ENCODE measurements at regions not wholly inside any gene's neighbourhood (a gene's known extent, or its start where the extent isn't known, plus 50 kb on each side); places are given as distances from the start of the nearest gene placed in this dataset.

DNA sequence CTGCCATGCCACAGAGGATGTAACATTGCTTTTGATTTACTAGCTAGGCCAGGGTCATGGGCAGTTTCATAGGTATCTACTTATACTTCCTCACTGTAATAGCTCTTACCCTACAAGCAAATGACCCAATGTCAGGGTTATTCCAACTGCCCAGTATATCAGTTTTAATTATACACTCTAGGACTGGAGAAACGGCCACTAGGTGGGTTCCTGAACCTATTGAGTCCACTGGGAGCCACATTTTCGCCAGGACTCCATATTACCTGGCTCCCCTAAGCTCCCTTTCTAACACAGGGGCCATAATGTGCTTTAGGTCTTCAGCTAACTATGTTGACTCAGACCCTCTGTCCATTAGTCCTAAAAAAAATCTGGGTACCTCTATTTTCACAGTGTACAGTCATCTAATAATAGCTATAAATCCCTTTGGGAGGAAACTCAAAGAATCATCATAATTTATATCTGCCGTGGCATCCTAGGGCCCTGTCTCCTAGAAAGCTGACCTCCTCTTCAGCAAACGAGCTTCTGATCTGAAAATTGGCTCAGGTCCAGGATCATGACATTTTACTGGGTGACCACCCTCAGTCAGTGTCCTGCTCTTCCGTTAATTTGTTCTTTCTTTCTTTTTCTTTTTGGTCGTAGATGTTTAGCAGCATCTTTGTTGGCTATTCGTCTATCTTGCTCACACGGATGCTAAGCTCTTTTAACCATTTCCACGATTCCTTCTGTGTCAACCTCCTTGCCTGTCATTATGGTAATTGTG, 244.3 kb downstream of the FAM76B start:
- DNase-seq: no peak

DNA sequence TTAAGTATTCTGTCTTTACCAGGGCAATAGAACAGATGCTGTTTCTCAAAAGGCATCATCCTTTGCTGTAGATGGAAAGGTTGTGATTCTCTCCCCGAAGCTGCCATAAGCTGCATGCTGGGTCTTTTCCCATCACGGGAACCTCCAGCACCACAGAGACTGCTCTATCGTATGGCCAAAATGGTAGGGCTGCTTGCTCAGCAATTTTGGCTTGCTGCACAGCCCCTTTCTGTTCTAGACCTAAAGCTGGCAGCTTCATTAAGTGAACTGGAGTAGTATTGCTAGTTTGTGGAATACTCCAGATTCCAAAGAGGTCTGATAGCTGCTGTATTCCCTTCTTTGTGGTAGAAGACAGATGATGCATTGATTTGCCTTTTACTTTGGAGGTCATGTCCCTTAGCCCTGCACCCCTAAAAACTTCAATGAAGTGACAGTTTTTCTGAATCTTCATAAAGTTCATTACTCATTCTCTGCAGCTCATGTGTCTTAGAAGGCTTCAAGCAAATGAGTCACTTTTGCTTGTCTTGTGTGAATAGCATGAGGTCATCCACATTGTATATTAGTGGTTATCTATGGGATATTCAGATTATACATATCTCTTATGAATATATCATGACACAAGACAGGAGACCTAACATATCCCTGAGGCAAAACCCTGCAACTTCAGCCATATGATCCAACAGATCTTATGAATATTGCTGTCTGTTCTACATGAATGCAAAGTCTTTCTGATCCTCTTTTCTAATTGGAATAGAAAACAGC, 245.3 kb downstream of the FAM76B start:
- no peak for DNase-seq

DNA sequence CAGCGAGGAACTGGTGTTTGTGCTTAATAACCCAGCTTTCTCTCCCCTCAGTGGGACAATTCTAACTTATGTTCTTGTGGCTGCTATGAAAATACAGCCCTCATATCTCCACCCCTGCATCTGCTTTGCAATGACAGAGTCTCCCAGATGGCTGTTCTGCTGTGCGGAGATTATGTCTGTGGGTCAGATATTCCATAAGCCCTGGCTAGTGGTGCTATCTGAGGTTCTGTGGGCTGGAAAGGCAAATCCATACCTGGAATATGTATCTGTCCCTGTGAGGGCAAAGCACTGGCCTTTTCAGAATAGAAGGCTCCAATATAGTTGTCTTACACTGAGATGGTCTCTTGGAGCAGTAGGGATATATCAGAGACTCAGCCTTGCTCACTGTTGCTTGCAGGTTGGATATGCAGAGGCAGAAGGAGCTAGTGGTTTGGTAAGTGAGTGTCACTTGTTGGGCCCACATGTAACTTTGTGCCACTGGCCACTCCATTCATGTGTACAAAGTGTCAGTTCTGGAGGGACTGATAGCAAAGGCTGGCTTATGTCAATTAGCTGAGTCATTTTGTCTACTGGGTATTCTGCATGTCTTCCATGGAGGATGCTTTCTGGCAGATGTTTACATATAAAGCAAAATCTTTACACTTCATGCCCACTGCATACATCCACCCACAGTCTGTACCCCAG, 246.6 kb downstream of the FAM76B start:
- DNase-seq: no peak

DNA sequence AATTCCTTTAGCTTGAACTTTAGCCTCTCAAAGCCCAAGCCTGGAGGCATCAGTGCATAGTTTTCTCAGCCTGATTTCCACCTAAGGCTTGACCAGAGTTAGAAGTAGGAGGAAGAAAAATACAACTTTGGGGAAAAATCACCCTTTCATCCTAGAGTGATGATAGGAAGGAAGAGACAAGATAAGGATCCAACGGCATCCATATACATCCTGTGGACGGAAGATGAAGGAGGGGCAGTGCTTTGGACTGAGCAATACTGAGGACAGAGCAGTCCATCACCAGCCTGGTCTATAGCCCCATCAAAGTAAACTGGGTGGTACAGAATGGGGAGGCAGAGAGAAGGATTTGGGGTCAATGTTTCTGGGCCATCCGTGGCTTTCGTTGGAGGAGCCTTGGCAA, 247.9 kb downstream of the FAM76B start:
- no peak for DNase-seq

DNA sequence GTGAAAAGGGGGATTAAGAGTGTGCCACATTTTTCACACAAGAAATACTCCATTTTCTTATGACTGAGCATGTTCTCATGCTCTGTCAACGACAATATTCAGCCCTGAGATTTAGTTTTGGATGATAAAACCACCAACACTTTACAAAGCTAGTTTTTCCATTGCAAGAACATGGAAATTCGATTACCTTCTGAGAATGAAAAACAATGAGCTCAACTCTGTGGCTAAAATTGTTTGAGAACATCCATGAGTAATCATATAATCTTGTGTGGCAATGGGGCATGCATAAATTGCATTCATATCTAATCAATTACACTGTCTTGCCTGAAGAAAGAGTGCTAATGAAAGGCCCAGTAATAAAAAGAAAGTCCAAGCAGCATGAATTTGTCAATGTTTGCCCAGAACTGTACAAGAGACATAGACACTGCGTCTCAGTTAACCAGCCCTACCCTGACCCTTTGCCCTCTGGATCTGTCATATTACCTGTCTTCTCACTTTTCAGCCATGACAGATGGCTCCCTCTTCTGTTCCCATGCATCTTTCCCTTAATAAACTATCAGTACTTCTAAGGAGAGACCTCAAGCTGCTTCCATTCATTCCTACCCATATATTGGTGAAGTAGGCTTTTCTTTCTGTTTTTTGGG, 253.4 kb downstream of the FAM76B start:
- DNase-seq: no peak

DNA sequence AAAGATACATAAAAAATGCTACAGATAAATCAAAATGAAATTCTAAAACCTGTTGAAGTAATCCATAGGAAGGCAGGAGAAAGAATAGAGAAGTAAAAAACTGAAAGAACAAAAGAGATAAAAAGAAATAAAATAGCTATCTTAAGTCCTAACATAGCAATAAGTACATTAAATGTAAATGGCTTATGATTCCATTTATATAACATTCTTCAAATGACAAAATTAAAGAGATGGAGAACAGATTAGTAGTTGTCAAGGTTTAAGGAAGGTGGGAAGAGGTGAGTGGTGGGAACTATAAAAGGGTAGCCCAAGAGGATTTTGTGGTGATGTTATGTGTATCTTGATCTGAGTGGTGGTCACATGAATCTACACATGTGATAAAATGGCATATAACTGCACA, 254.8 kb downstream of the FAM76B start:
- DNase-seq: no peak

DNA sequence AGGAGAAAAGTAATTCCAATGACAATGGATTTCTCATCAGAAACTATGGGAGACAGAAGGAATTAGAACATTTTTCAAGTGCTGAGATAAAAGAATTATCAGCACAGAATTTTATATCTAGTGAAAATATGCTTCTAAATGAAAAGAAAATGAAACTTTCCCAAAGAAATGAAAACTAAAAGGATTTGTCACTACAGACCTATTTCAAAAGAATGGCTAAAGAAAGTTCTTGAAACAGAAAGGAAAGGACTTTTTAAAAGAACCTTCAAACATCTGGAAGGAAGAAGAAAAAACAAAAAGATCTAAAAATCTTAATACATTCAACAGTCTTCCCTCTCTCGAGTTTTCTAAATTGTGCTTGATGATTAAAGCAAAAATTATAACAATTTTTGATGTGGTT, 255.4 kb downstream of the FAM76B start:
- no peak for DNase-seq

DNA sequence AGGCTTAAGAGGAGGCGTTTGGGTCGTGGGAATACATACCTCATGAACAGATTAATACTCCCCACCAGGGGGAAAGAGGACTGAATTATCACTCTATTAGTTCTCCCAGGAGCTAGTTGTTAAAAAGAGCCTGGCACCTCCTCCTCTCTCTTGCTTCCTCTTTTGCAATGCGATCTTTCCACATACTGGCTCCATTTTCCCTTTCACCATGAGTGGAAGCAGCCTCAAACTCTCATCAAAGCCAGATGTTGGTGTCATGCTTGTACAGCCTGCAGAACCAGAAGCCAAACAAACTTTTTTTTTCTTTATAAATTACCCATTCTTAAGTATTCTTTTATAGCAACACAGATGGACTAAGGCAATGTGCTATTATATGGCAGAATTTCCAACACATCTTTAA, 258.5 kb downstream of the FAM76B start:
- no peak for DNase-seq

DNA sequence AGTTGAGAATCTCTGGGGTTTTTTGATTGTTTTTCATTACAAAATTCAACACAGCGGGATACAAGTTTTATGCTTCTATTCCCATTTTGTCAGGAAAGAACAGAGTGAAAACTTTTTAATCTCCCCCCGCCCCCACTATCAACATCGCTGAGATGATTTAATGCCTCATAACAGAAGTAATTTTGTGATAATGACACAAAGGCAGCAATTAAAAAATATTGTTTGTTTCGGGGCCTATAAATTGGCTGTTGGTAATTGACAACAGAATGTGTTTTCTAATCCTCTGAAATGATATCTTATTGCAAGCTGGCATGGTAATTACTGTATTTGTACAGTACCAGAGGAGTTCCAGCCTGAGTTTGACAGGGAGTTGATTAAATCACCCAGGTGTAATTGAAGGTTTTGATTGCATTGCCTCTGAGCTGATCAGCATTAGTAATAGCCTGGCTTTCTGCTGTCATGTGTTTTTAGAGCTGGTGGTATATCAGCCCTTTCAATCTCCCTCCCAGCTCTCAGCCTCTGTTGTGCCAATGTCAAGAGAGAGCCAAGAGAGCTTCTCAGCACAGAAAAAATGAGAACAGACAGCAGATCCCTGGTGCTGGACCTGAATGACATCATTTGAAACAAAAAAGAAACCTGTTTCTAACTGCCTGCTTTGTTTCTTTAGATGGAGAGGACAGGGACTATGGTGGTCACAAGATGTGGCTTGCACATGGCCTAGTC, 265.1 kb downstream of the FAM76B start:
- DNase-seq: no peak

DNA sequence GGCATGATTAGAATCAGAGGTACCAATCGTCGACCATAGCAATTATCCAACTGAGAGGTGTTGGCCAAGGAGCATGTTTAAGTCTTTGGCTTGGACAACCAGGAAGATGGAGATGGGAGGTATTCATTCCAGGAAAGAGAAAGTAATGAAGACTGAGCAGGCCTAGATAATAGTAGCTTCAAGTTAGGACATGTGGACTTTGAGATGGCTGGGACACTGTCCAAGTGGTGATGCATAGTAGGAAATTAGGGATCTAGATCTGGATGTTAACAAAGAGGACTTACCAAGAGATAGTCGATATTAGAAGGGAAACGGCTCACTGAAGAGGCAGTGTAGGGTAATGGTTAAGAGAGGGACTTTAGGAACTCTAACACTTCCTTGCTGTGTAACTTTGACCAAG, 266.7 kb downstream of the FAM76B start:
- no peak for DNase-seq

DNA sequence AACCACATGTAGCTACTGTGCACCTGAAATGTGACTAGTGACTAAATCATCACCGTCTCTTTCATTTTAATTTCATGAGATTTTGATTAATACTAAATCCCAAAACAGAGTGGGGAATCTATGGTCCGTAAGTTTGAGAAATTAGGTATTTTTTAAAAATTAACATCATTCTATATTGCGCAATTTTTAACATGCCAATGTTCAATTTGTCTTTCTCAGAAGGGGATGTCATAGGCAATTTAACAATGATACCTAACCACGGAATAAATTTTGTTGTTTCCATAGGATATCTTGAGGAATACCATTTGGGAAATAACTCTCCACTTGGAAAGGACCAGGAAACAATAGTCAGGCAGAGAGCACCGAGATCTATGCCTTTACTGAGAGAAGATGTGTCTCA, 267.7 kb downstream of the FAM76B start:
- no peak for DNase-seq

DNA sequence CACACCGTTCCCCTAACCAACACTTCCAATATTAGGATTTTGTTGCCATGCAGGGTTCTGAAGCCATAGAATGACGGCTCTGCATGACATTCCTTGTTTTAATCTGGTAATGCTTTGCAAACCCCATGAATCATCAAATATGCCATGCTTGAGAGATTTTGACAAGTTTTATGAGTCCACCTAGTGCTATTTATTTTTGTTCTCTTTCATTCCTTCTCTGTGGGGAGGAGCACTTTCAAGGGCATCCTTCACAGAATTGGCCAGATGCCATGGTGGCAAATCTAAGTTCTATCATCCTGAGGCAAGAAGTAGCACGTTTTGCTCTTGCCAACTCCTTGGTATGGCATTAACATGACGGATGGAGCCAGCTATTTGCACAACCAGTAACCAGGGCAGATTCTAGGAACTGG, 268.4 kb downstream of the FAM76B start:
- DNase-seq: no peak

DNA sequence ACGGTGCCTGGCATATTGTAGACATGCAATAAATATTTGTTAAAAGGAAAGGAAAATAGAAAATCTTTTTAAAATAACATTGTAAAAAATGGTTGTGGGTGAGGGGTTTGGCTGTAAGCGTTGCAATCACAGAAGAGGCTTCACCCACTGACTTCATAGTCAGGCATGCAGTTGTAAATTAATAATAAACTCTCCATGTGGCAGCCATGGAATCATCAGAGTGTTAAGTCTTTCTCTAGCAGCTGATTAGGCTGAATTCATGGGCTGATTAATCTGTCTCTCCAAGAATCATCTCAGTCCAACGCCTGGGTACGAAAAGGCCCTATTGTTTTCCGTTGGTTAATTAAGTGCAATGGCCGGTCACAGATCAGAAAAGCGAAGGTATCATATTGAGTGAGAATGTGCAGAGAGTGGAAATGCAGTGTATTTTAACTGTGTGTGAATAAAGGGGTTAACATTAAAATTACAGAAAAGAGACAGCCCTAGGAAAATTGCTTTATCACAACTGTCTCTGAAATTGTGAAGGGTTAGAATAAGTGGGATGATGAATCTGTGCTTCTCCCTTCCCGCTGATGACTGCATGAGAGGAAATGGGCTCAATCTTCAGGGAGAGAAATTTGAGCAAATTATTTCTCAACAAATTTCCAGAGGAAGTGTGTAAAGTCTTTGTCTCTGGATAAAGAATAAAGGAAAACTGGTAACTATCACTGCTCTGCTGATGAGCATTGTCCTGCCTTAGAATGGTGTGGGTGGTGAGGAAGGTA, 269.0 kb downstream of the FAM76B start:
- no peak for DNase-seq

DNA sequence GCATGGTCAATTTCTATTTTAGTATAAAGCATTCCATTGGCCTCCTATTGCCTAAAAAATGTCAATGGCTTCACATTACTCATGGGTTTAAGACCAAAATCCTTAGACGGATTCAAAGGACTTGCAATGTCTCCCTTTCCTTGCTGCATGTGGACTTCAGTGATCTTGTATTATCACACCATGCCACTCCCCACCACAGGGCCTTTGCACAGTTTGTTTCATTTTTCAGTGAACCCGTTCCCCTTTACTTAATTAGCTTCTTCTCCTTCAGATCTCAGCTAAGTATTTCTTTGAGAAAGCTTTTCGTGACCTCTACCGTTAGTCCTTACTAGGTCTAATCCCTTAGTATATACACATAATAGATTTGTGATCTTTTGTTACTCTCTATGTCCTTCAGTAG, 269.7 kb downstream of the FAM76B start:
- DNase-seq: no peak

DNA sequence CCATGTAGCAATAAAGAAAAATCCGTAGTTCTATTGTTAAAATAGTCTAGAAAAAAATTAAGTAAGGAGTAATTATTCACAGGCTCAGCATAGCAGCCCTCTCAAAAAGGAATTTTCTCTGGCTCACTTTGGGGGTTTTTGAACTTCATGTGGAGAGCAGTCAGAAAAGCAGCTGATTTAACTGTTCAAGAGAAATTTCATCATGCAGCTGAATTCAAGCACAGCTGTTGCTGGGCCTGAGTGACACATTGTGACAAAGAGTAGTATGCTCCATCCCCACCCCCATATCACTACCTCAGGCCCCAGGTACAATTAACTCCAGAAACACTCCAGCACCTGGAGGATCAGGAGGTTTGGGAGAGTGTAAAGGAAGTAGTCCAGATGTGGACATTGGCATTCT, 272.1 kb downstream of the FAM76B start:
- DNase-seq: no peak

DNA sequence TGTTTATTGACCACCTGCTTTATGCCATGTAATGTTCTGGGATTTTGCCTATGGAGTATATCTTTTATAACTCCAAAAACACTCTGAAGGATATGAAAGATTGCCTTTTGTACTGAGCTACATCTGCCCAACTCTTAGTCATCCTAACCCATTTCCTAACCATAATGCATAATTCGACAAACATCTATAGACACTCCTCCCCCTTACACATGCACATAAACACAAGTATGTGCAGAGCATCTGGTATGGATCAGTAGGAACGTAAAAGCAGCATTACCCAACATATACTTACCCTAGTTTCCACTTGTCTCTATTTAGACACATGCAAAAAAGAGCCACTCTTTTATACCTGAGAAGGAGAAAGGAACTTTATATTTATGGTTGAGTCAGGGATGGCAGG, 272.8 kb downstream of the FAM76B start:
- no peak for DNase-seq

DNA sequence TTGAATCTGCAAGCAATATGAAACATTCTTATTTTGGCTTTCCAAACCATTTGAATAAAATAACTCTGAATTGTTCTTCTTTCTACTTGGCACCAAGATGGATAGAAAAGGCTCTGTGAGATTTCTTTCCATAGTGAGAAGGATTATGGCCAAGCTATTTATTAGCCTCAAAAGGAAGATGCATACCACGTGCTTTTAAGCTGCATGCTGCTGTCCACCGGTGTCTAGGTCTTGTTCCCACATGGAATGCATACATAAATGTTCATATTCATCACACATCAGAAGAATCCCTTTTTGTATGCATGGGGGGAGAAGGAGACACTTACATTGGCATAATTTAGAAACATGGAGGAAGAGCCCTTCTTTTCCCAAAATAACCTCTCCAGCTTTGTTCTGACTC, 273.4 kb downstream of the FAM76B start:
- DNase-seq: no peak

DNA sequence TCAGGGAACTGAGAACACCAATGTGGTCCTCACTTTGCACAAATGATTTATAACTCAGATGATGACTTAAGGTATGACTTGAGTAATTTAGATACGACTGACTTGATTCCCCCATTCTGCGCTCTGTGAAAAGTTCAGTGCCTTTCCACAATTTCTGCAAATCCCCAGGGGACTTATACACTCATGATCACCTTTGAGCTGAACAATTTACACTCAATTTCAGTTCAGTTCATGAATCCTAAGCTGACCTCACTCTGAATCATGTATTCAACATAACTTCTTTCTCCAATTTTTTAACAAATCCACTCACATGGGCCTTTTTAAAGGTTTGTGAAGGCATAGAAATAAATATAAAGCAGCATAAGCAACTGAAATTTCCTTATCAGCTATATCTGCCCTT, 274.2 kb downstream of the FAM76B start:
- no peak for DNase-seq

DNA sequence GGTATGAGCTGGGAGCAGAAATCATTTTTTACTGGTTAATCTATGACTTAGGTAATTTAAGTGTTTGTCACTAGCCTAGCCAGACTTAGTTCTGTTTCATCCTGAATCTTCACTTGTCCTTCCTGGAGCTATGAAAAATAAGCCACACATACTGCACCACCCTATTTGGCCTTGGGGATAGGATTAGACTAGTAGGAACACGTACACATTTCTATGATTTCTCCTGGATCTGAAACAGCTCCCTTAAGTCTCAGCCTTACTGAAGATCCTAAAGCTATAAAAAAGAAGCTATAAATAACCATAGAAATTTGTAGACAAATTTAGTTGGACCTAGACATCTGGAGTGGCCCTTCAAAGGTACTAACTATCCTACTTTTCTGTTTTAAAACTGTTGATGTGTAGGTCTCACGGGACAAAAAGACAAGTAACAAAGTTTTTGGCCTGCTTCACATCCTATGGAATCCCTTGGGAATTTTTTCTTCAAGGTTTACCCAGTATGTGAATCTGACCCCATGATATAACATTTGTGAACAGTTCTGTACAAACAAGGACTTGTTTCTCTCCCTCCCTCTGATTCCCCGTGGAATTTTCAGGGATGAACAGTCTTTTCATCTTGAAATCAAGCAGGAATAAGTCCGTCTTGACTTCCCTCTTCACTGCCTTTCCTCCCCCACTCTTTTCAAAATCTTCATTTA, 275.0 kb downstream of the FAM76B start:
- DNase-seq: no peak

DNA sequence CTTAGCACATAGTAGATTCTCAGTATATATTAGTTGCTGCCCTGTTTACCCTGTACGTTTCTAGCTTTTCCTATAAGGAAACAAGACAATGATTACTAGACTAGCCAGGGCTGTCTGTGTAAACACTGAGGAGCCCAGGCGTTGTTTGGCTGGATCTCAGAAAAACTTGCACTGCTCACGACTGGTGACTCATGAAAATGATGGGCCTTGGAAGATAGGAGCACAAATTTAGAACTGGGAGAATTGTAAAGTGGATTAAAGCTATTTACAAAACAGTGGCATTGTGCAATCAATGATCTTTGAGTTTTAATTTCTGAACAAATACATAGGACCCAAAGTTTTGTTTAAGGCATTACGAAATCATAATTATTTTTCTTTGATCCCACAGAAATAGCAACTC, 276.9 kb downstream of the FAM76B start:
- no peak for DNase-seq

DNA sequence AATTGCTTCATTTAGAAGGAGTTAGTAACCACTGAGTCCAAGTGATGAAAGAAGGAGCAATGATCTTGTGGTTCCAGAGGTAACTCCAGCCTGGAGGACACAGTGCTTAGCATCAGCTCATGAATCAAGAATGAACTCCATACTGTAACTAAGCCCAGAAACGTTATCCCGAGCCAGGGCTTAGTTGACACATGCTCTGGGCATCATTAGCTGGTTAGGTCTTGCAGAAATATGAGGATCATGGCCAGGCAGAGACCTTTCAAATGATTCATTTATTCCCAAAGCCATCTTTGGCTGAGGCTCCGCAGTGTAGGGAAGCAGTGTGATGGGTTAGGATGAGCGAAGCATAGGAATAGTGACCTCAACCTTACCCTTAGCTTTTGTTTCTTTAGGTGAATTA, 277.4 kb downstream of the FAM76B start:
- DNase-seq: no peak
